ENCODE measurements at regions not wholly inside any gene's neighbourhood (a gene's known extent, or its start where the extent isn't known, plus 50 kb on each side); places are given as distances from the start of the nearest gene placed in this dataset.

- TF ChIP-seq TSHZ1 (tag by site-specific recombination; IDR thresholded peaks at IDR 0.05; ENCODE audit: borderline replicate concordance) (no peak), ZNF707 (tag by site-specific recombination; IDR thresholded peaks at IDR 0.05) (no peak)
Measured at GRCh38 chr12:60451457-60451856, 855.6 kb downstream of the SLC16A7 start (continued).

GRCh38 chr12:60465060-60465459 lies 869.2 kb downstream of the SLC16A7 start:
- Histone ChIP-seq H3K4me3 (ENCODE audit: low read depth, low read length) (no peak overlapping the region), H3K9me3 (ENCODE audit: control insufficient read depth, insufficient read depth, low read depth, low read length) (no peaks in the 10 kb centered on the region), H3K4me1 (ENCODE audit: control insufficient read depth, insufficient read depth, low read length) (no peaks in the 10 kb centered on the region), H3K27ac (ENCODE audit: extremely low read depth, low read depth, low read length) (no peak overlapping the region), H3K36me3 (ENCODE audit: control insufficient read depth in 2 of 2, insufficient read depth in 1 of 2, low read length in 2 of 2) (no peaks in the 10 kb centered on the region)
- POLR2A ChIA-PET, result no interaction called here
- no peak for TF ChIP-seq ELK4 (IDR thresholded peaks at IDR 0.05; ENCODE audit: borderline replicate concordance, low read depth, low read length)
- TF ChIP-seq ZNF600 (tag by site-specific recombination; IDR thresholded peaks at IDR 0.05), result no peak
- TF ChIP-seq ZNF629 (tag by site-specific recombination; IDR thresholded peaks at IDR 0.05), result no peak
- TF ChIP-seq ZNF394 (tag by site-specific recombination; IDR thresholded peaks at IDR 0.05; ENCODE audit: borderline replicate concordance), result no peak
- no peak for TF ChIP-seq KLF8 (tag by site-specific recombination; IDR thresholded peaks at IDR 0.05)
- no peak for TF ChIP-seq ZNF248 (tag by site-specific recombination; IDR thresholded peaks at IDR 0.05)
- no peak for TF ChIP-seq ZNF792 (tag by site-specific recombination; IDR thresholded peaks at IDR 0.05)
- no peak for TF ChIP-seq ZFP37 (tag by site-specific recombination; IDR thresholded peaks at IDR 0.05)
- TF ChIP-seq ZNF473 (tag by site-specific recombination; IDR thresholded peaks at IDR 0.05), result no peak
- TF ChIP-seq SP7 (tag by site-specific recombination; IDR thresholded peaks at IDR 0.05), result no peak
- CTCF ChIA-PET, result no interaction called here

GRCh38 chr12:60468546-60468945 lies 872.7 kb downstream of the SLC16A7 start:
- no peaks in the 10 kb centered on the region for H3K9me3 ChIP-seq (ENCODE audit: control insufficient read depth, insufficient read depth, low read depth, low read length)
- CTCF ChIA-PET, result interaction anchor here (0.6 kb wide), 1 partner anchor 85 kb away, joined by 3 read pairs; no protein-coding TSS in a partner anchor
- no peak overlapping the region for H3K27ac ChIP-seq (ENCODE audit: extremely low read depth, low read depth, low read length)
- POLR2A ChIA-PET, result no interaction called here
- H3K4me1 ChIP-seq (ENCODE audit: control insufficient read depth, insufficient read depth, low read length), result no peaks in the 10 kb centered on the region
- no peak overlapping the region for H3K4me3 ChIP-seq (ENCODE audit: low read depth, low read length)
- TF ChIP-seq ZBTB10 (tag by site-specific recombination; IDR thresholded peaks at IDR 0.05), result no peak
- no peak for TF ChIP-seq ZNF555 (tag by site-specific recombination; conservative IDR thresholded peaks at IDR 0.05)
- no peak for TF ChIP-seq ZNF529 (tag by site-specific recombination; IDR thresholded peaks at IDR 0.05; ENCODE audit: insufficient replicate concordance)
- H3K36me3 ChIP-seq (ENCODE audit: control insufficient read depth in 2 of 2, insufficient read depth in 1 of 2, low read length in 2 of 2), result no peaks in the 10 kb centered on the region

Measured in HEK293 (cell line).